IMR-90 (cell line): ENCODE measurements at regions not wholly inside any gene's neighbourhood (a gene's known extent, or its start where the extent isn't known, plus 50 kb on each side); places are given as distances from the start of the nearest gene placed in this dataset.
"Not testable (repeated sequence)": the region's sequence is repeated elsewhere in the genome, so short reads cannot be mapped to it uniquely, and the experiment has no call there.

ENCODE experiments used
- ATAC-seq: fragments of 200-7000 bp; cut with Tn5 transposase; 2 replicates; pipeline ENCODE4 v1.9.1; 2020; ENCODE audit warnings: low read depth, mild to moderate bottlenecking, moderate library complexity
- BruUV-seq: library from RNA; stranded (reverse); fragments of 400-500 nt; replicated peaks from 2 replicates; lab custom pipeline; 2021; lab: Mats Ljungman, UMichigan
- CTCF ChIA-PET: fragments of 300-600 bp; formaldehyde crosslinking; extraction: SDS; loops from one replicate; lab custom pipeline; 2021; ENCODE audit warnings: antibody characterized with exemption; lab: Yijun Ruan, JAX
- POLR2A ChIA-PET: fragments of 300-600 bp; sonication (Branson Sonifier 250); formaldehyde crosslinking; loops from one replicate; lab custom pipeline; 2022; ENCODE audit warnings: antibody characterized with exemption; ENCODE audit not compliant: unreplicated experiment; lab: Charles Lee
- DNase-seq: peaks from one replicate; pipeline ENCODE4 v3.0.0; 2013
- H2AFZ ChIP-seq: replicated peaks from 2 replicates; pipeline ENCODE3; 2013; ENCODE audit warnings: low read length, mild to moderate bottlenecking; ENCODE audit not compliant: poor library complexity
- H2AK5ac ChIP-seq: 2 replicates; pipeline ENCODE4 v1.6.1; 2013; ENCODE audit warnings: low read depth, low read length, inconsistent platforms
- H2AK9ac ChIP-seq: replicated peaks from 2 replicates; pipeline ENCODE3; 2013; ENCODE audit warnings: mild to moderate bottlenecking, low read depth, low read length, moderate library complexity; ENCODE audit not compliant: poor library complexity
- H2BK120ac ChIP-seq: 2 replicates; pipeline ENCODE4 v1.6.1; 2013; ENCODE audit warnings: low read depth, low read length, inconsistent platforms
- H2BK15ac ChIP-seq: 3 replicates; pipeline ENCODE4 v1.6.1; 2013; ENCODE audit warnings: low read depth, low read length, inconsistent platforms
- H2BK20ac ChIP-seq: 2 replicates; pipeline ENCODE4 v1.6.1; 2013; ENCODE audit warnings: low read depth, mild to moderate bottlenecking, inconsistent platforms, low read length, moderate library complexity
- H2BK5ac ChIP-seq: 2 replicates; pipeline ENCODE4 v1.6.1; 2013; ENCODE audit warnings: mild to moderate bottlenecking, low read depth, low read length, inconsistent platforms; ENCODE audit not compliant: poor library complexity, severe bottlenecking
- H3K14ac ChIP-seq: replicated peaks from 2 replicates; pipeline ENCODE4 v1.6.1; 2013; ENCODE audit warnings: low read depth, low read length, inconsistent platforms
- H3K18ac ChIP-seq: 2 replicates; pipeline ENCODE4 v1.6.1; 2013; ENCODE audit warnings: low read depth, low read length, control low read depth
- H3K23ac ChIP-seq: 2 replicates; pipeline ENCODE4 v1.6.1; 2013; ENCODE audit warnings: low read depth, low read length, inconsistent platforms
- H3K27ac ChIP-seq: 2 replicates; pipeline ENCODE4 v1.5.1; 2013; ENCODE audit warnings: mild to moderate bottlenecking, control low read depth, low read length; ENCODE audit not compliant: insufficient read depth
- H3K27me3 ChIP-seq: 2 replicates; pipeline ENCODE4 v1.6.1; 2013; ENCODE audit warnings: low read length; ENCODE audit not compliant: control insufficient read depth, insufficient read depth
- H3K36me3 ChIP-seq: 2 replicates; pipeline ENCODE4 v1.6.1; 2013; ENCODE audit warnings: low read length, mixed read lengths; ENCODE audit not compliant: control insufficient read depth, insufficient read depth
- H3K4ac ChIP-seq: 2 replicates; pipeline ENCODE4 v1.6.1; 2013; ENCODE audit warnings: low read depth, low read length, inconsistent platforms
- H3K4me1 ChIP-seq: 2 replicates; pipeline ENCODE4 v1.6.1; 2013; ENCODE audit warnings: low read length, mixed read lengths; ENCODE audit not compliant: control insufficient read depth, insufficient read depth
- H3K4me2 ChIP-seq: 2 replicates; pipeline ENCODE4 v1.6.1; 2013; ENCODE audit warnings: low read depth, mild to moderate bottlenecking, control low read depth, low read length, moderate library complexity
- H3K4me3 ChIP-seq: 2 replicates; pipeline ENCODE4 v1.5.1; 2013; ENCODE audit warnings: low read depth, mild to moderate bottlenecking, control low read depth, low read length, moderate library complexity; ENCODE audit not compliant: insufficient read depth
- H3K56ac ChIP-seq: 2 replicates; pipeline ENCODE4 v1.6.1; 2013; ENCODE audit warnings: low read length, inconsistent platforms; ENCODE audit not compliant: insufficient read depth; ENCODE audit errors: extremely low read depth
- H3K79me1 ChIP-seq, 2 experiments: 2 replicates each; pipeline ENCODE4 v1.6.1; 2013; ENCODE audit warnings: low read length in 2 of 2, inconsistent platforms in 1 of 2, low read depth in 1 of 2
- H3K9ac ChIP-seq: 2 replicates; pipeline ENCODE4 v1.6.1; 2013; ENCODE audit warnings: low read depth, low read length, control low read depth
- H3K9me1 ChIP-seq: 2 replicates; pipeline ENCODE4 v1.6.1; 2013; ENCODE audit warnings: low read length, inconsistent platforms; ENCODE audit not compliant: insufficient read depth
- H3K9me3 ChIP-seq: 2 replicates; pipeline ENCODE4 v1.6.1; 2013; ENCODE audit warnings: low read length; ENCODE audit not compliant: control insufficient read depth, insufficient read depth
- H4K20me1 ChIP-seq: 2 replicates; pipeline ENCODE4 v1.6.1; 2013; ENCODE audit warnings: low read length, inconsistent platforms; ENCODE audit not compliant: insufficient read depth
- H4K5ac ChIP-seq: 2 replicates; pipeline ENCODE4 v1.6.1; 2013; ENCODE audit warnings: mild to moderate bottlenecking, low read depth, low read length, control low read depth
- H4K8ac ChIP-seq, 2 experiments: 2 replicates each; pipeline ENCODE4 v1.6.1; 2013; ENCODE audit warnings: low read depth in 2 of 2, low read length in 2 of 2, control low read depth in 1 of 2, inconsistent platforms in 1 of 2
- H4K91ac ChIP-seq: 2 replicates; pipeline ENCODE4 v1.6.1; 2013; ENCODE audit warnings: low read depth, low read length, inconsistent platforms; ENCODE audit not compliant: insufficient read depth
- WGBS, 2 experiments: methylation state at CpG; one replicate each; pipeline versions ENCODE4 v1.1.5 to v1.1.7; 2013; ENCODE audit warnings: missing lambda C conversion rate in 2 of 2; ENCODE audit not compliant: insufficient read length in 1 of 2; ENCODE audit errors: extremely low coverage in 2 of 2; 5-methylcytosine and 5-hydroxymethylcytosine counted together
- dilution Hi-C: fragments of 300-500 bp; cut with HindIII; formaldehyde crosslinking; loops from one replicate; pipeline ENCODE4 v1.14.3; 2018; ENCODE audit warnings: low sequenced_read_pairs; ENCODE audit not compliant: unreplicated experiment
- in situ Hi-C: fragments of 300-500 bp; cut with MboI; formaldehyde crosslinking; loops from 3 replicates; pipeline ENCODE4 v1.14.3; 2019; ENCODE audit warnings: low sequenced_read_pairs, inconsistent platforms, mixed read lengths
- intact Hi-C: fragments of 100-400 bp; cut with micrococcal nuclease; formaldehyde crosslinking; loops from 2 replicates; pipeline ENCODE4 v1.10.0; 2022

- H2BK5ac ChIP-seq, H3K14ac ChIP-seq, H4K91ac ChIP-seq, H3K4me2 ChIP-seq, H3K4ac ChIP-seq, in situ Hi-C loops, H4K8ac ChIP-seq, ATAC-seq, H2AK5ac ChIP-seq, H2AFZ ChIP-seq, H3K9me1 ChIP-seq, dilution Hi-C loops, H3K23ac ChIP-seq, H3K79me1 ChIP-seq, DNase-seq, H3K18ac ChIP-seq, H3K4me1 ChIP-seq, H3K56ac ChIP-seq, H3K27ac ChIP-seq, H2BK20ac ChIP-seq, H4K5ac ChIP-seq, CTCF ChIA-PET, H3K9me3 ChIP-seq, intact Hi-C loops, H2AK9ac ChIP-seq, H4K20me1 ChIP-seq, H3K4me3 ChIP-seq, H2BK120ac ChIP-seq, BruUV-seq, H2BK15ac ChIP-seq, POLR2A ChIA-PET, H3K27me3 ChIP-seq, H3K36me3 ChIP-seq, H3K9ac ChIP-seq: not testable (repeated sequence)
- no CpG with 5 or more reads among the region's 4 CpGs for WGBS, 2 experiments
These were observed 167.6 kb upstream of the GOLGA6L22 start for GRCh38 chr15:22291054-22291453.

GRCh38 chr15:22303112-22303511, 155.6 kb upstream of the GOLGA6L22 start:
- H3K9me3 ChIP-seq, H2BK15ac ChIP-seq: not testable (repeated sequence)
- WGBS, 2 experiments = no CpG with 5 or more reads among the region's 1 CpG

More at GRCh38 chr15:22303112-22303511, 155.6 kb upstream of the GOLGA6L22 start:
- H3K9ac ChIP-seq, H3K79me1 ChIP-seq, BruUV-seq, H4K91ac ChIP-seq, H3K4me1 ChIP-seq, H2BK20ac ChIP-seq, H3K14ac ChIP-seq, H4K8ac ChIP-seq, H3K4me2 ChIP-seq, H2BK120ac ChIP-seq, H3K9me1 ChIP-seq, H2AK5ac ChIP-seq, in situ Hi-C loops, H3K27me3 ChIP-seq, H3K27ac ChIP-seq, H3K4ac ChIP-seq, H3K56ac ChIP-seq, H2AFZ ChIP-seq, H2AK9ac ChIP-seq, dilution Hi-C loops, POLR2A ChIA-PET, H3K23ac ChIP-seq, H2BK5ac ChIP-seq, DNase-seq, ATAC-seq, CTCF ChIA-PET, H4K20me1 ChIP-seq, H4K5ac ChIP-seq, intact Hi-C loops, H3K4me3 ChIP-seq, H3K36me3 ChIP-seq, H3K18ac ChIP-seq: not testable (repeated sequence)
